Middle frontal gyrus (tissue), 1 donor: ENCODE measurements at regions not wholly inside any gene's neighbourhood (a gene's known extent, or its start where the extent isn't known, plus 50 kb on each side); places are given as distances from the start of the nearest gene placed in this dataset.

Experiments used
- DNase-seq: peaks from one replicate; pipeline ENCODE4 v3.0.0-alpha.2; 2015; ENCODE audit warnings: low spot score; ENCODE audit errors: extremely low spot score

DNA sequence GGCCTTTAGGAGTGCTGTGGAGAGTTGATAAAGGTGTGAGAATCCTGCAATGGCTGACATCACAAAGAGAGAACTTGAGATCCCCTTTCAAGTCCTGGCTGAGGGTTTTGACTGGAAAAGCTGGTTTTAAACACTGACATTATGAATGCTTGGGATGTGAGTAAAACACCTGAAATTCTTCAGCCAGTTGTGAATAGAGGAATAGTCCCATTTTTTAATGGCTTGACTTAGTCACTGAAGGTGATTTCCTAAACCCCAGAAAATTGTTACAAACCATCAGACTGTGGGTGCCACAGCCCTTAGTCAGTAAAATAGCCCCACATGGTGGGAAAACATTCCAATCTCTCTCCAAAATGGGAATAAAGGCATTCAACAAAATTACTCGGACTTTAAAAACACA is 107.7 kb upstream of the LMO4 start:
- no peak for DNase-seq

DNA sequence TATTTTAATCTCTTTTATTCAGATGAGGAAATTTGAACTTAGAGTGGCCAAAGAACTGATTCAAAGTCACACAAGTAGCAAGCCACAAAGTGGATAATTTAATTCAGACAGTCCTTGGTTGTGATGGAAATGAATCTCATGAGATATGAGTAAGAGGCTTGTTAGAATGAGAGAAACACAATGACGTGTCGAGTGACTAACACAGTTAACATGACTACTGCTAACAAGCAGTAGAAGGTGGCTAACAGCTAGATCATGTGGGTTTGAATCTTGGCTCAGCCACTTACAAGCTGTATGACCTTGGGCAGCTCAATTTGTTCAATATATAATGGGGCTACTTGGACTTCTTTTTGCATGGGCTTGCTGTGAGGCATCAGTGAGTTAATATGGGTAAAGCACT is 104.5 kb upstream of the LMO4 start:
- DNase-seq = no peak

DNA sequence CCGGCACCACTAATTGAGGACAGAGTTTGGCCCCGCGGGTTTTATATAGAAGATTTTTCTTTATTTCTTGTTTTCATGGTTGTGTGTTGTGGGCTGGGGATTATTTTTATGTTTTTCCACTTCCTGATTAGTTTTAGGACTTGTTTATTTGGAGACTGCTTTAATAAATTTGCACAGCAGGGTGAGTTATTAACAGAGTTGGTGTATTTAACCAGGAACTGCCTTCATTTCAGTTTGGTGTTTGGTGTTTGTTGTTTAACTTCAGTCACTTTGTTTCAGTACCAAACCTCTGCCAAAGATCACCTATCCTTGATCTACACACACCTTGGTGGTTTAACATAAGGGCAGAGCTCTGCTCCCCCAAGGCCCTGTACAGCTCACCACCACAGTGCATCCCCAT is 103.5 kb upstream of the LMO4 start:
- no peak for DNase-seq

DNA sequence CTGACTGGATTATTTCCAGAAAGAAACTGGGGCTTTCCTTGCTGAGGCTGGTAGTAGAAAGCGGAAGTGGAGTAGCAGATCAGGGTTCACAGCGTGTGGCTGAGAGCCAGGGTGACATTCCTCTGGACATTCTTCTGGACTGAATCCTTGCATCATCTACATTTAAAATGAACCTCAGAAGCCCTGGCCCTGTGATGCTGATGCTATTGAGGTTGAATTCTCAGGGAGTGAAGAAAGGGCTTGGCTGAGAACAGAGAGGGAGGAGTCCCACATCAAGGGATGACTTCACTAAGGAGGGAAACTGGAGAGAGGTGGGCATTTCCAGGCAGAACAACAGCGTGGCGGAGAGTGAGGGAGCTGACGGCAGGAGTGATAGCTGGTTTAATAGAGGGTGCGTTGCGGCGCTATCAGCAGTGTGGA is 102.3 kb upstream of the LMO4 start:
- DNase-seq = no peak

DNA sequence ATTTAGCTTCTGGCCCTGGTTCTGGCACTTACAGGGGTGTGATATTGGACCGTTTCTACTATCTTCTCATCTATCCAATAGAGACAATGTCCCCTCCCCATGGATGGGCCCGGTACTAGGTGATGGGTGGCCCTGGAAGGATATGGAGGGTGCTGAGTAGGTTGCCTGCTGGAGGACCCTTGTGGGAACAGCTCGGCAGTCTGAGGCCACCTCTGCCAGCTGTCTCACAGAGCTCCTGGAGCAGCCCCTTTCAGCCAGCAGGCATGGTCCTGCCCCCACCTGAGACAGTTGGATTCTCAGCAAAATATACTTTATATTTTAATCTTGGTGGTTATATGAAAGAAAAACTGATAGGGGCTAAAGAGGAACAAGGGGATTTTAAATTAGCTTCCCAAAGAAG is 101.0 kb upstream of the LMO4 start:
- DNase-seq = no peak

DNA sequence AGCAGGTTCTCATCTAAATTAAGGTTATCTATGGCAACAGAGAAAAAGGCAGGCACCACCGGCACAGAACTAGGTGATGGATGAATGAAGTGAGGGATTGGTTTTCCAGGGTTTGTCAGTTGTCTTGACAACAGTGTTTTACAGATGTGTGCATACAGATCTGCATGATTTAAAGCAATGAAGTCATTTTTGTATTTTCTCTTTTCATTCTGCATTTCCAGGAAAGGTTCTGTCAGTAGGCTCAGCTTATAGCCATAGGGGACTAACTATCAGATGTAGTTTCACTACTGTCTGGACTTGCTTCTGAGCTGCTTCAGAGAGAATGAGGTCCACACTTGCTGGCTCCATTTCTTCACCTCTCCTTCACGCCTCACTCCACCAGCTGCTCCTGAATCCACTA is 98.2 kb upstream of the LMO4 start:
- no peak for DNase-seq

DNA sequence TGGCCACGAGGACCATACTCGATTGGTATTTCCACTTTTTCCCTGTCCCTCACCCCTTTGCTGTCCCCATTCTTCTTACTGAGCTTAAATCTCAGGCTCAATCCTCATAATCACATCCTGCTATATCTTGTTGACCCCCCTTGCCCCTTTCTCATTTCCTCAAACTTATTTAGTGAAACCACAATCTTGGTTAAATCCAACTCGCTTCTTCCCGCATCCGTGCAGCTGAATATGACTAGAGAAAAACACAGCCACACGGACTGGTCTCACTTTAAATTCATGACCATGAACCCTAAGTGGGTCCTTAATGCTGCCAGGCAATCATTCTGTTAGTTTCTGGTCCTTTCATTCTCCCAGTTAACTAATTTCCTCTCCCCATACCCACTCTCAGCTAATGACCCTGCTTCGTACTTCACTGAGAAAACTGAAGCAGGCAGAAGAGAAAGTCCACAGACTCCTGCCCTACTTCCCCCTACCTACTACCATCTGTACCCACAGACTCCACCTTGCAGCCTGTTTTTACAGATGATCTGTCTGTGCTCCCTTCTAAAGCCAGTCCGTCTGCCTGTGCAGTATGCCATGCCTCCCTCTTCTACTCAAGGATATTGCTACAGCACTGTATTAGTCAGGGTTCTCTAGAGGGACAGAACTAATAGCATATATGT is 96.8 kb upstream of the LMO4 start:
- no peak for DNase-seq

DNA sequence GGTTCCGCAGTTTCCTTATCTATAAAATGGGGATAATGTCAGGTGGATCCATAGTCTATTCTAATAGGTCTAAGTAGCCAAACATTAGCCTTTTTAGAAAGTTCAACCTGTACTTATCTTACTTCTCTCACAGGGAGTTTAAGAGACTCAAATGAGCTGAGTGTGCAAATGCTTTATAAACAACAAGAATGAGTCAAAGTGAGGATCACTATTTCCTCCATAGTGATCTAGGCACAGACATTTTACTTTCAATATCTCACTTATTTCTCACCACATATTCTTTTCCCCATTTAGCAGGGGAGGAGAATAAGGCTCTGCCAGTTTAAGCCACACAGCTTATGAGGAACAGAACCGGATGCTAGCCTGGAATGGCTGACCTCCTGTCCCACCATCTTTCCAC is 92.1 kb upstream of the LMO4 start:
- DNase-seq = no peak

DNA sequence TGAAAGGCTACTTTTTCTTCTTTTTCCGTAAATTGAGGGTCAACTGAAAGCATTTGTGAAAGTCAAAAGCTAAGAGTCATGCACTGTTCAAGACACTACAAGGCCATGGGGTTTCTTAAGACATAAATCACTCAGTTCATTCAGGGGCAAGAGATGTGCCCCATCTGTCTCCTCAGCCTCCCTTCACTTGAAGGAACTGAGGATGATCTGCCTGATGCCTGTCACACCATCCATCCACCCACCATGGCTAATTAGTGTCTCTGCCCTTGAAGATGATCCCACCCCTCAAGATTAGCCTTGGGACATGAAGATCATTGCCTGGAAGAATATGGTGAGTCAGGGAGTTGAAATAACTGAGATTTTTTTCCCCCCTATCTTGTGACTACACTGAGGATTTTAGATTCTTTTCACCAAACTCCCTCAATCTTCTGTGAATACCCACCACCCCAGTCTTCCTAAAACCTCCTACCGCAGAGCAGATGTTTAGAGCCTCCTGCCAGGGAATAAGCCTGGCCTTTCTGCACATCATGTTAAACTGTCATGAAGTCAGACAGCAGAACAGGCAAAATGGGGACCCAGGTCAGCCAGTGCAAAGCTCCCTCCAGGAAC is 88.6 kb upstream of the LMO4 start:
- DNase-seq = no peak

DNA sequence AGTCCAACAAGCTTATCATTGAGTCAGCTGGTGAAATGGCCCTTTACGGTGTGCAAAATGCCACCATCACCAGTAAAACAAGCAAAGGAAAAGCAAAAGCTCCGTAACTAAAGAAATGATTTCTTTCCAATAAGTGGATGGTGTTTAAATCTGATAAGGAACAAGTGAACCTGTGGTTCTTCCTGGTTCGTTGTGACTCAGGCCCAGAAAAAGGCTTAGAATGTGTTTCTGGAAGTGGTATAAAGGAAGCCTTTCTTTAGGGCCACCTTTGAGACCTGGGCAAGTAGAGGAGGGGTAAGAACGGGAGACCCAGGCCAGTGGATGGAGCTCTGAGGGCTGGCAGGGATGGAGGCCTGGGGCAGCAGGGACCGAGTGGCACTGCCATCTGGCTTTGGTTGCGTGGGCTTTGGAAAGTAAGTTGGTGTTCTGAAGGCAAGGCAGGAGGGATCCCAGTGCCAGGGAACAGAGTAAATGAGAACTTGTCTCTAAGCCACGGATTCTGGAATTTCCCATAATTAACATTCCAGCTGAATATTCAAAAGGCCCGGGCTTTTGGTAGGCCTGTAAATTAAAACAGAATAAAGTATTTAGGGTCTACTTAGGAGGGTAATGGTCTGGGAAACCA is 87.9 kb upstream of the LMO4 start:
- no peak for DNase-seq

DNA sequence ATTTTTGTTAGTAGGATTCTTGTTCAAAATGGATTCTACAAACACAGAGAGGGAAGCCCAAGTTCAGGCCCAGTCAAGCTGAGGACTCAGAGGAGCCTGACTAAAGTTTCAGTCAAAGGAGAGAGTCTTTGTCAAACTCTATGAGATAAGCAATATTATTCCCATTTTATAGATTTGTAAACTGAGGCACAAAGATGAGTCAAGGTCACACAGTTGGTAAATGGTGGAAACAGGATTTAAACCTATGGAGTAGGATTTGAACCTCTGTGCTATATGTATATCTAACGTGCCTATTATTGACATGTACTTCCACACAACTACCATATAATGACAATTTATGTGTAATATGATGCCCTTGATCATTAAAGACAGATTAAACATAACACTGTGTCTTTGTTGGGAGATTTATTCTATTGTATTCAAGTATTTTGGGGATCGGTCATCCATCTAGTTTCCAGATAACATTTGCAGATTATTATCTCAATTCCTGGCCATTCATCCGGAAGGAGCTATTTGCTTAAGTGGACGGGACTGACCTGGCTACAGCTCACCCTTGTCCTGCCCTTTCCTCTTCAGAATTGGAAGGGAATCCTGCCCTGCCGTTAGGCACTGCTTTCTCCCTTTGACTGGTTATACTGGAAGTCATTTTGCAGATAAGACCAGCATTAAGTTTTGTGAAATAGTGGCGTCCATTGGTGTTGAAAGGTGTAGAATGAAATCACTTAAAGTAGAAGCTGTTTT is 86.1 kb upstream of the LMO4 start:
- DNase-seq = no peak

DNA sequence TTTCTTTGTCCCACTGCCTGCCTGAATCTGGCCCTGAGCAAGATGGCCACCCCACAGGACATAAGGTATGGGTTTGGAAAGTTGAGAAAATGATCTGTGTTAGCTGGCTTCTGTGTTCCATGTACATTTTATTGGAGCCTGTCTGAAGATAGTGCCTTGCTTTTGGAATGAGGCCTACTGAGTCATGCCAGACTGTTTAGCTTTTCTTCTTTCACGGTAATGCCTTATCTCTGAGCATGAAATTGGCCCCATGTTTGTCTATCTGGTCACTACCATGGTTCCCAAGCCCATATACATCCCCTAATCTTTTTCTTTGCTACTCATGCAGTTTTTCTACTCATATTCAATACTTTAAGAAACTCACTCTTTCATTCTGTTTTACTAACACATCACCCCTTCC is 85.1 kb upstream of the LMO4 start:
- DNase-seq = no peak

DNA sequence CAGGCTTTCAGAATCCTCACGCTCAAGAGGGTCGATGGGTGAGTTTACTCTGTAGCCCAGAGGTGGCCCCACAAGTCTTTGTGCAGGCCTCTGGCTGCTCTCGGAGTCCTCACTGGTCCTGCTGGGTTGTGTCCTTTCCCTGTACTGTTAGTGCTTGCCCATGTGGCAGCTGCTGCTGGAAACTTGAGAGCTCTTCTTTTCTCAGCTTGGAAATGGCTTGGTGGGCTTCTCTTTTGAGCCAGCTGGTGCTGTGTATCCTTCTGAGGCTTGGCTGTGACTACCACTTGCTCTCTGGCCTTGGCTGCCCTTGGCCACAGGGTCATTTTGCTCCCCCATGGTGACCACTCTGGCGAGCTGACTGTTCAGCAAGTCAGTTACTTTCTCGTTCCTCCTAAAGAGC is 82.2 kb upstream of the LMO4 start:
- no peak for DNase-seq

DNA sequence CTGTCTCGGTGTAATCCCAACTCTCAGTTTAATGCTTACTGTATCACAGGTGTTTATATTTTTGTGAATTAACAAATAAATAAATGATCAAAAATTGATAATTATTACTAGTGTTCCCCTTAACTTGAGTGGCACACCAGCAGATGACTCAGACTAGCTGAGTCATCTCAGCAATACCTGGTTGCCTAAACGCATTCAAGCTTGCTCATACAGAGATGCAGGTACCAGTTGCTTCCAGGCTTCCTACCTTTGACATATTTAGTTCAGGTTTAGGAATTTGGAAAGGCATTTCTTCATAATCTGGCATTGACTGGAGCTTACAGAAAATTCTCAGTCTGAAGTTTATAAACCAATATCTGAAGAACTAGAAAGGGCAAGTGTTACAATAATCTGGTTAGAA is 78.9 kb upstream of the LMO4 start:
- no peak for DNase-seq

DNA sequence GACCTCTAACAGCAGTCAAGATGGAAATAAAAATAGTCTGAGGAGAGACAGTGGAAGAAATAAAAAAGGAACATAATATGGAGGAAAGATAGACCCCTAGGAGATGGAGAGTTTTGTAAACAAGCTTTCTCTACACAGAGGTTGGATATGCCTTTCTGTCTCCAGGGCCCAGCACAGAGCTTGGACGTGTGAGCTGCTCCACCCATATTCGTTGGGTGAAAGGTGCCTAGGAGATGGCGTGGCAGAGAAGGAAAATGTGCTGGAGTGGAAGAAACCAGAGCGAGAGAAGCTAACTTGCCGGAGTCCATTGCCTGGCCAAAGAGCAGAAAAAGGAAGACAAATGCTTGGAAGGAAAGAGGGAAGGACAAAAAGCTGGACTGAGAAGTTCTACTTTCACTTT is 78.3 kb upstream of the LMO4 start:
- DNase-seq = no peak

DNA sequence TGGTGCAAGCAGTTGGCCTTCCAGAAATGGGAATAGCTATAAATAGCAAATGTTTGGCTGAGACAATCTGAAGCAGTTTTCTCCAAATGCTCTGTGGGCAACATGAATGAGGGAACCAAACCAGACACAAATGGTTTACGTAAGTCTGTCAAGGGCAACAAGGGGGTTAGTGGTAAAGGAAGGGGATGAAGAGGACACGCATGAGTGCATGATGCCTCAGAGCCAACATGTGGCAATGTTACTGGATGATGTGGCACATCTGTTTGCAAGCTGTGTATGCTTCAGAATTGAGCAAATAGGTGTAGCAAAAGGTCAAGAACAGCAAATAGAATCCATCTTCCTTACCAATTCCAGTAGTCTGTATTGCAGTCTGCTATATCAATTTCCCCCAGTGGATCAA is 76.3 kb upstream of the LMO4 start:
- no peak for DNase-seq

DNA sequence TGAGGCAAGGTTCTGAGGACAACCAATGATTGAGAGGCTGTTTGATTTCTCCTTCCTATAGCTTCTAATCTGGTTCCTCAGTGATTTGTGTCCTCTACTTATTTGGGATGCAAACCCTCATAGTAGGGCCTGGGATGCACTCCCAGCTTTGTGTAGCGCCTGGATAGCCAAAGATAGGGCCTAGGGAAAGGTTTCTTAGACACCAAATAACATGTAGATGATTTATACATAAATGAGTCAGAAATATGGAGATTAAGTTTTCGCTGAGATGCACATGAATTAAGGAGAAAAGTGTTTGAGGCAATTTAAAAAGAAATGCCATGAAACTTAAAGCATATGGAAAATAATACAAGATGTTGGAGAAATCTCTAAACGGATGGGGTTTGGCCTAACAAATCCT is 66.0 kb upstream of the LMO4 start:
- DNase-seq = no peak

DNA sequence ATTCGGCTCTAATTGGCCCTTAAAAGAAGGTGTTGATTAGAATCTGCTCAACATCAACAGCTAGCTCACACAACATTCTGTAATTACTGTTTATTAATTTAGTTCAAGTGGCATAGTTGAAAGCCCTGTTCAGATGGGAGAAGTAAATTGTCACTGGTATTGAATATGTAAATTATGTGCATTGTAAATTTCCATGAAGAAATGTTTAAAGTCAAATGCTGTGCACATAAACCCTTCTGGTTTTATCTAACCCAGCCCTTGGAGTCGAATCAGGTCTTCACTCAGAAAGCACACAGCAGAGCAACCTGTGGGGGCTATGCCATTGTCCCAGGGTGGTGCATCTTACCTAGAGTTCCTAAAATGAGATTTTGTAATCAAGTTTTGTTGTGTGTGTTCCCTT is 65.4 kb upstream of the LMO4 start:
- no peak for DNase-seq

DNA sequence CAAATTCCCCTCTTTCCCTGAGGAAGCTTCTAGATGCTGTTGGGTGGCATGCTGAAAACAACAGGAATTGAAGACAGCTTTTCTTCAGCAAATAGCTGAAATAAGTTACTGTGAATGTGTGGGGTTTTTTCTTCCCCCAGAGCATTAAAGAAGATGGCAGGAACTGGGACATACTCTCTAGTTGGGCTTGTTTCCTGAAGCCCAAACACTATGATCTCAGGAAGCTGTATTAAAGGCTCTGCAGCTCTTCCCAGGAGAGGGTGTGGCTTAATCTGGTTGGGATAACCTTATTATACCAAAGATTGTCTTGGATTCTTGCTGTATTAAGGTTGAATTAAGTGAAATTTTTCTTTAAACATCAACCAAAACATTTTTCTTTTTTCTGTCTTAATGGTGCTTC is 64.9 kb upstream of the LMO4 start:
- DNase-seq = no peak

DNA sequence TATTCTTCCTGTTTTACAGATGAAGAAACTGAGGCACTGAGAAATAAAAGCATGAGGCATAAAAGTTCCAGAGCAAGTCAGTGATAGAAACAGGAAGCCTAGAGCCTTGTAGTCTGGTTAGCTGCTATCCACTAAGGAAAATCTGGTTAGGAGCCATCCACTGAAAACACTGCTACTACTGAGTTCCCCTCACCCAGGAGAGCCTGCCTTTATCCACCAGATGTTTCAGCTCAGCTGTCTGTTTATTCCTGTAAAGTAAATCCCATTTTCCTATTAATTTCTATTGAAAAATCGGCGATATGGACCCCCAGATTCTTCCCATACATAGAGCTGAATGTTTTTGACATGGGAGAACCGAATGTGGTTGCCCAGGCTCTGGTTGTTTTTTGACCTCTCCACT is 63.7 kb upstream of the LMO4 start:
- DNase-seq = no peak

DNA sequence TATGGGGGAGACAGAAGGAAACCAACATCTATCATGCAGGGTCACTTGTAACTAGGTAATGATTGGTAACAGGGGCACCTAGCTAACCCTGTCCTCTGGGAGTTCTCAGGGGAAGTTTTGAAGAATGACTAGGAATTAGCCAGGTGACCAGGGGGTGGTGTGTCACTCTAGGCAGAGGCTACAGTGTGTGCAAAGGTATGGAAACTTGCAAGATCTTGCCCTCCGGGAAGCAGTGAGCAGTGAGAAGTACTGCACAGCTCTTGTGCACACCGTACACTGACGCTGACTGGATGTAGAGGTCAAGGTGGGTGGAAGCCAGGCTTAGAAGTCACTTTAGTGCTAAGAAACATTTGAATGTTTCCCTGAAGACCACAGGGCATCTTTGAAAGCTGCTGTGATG is 62.9 kb upstream of the LMO4 start:
- no peak for DNase-seq

DNA sequence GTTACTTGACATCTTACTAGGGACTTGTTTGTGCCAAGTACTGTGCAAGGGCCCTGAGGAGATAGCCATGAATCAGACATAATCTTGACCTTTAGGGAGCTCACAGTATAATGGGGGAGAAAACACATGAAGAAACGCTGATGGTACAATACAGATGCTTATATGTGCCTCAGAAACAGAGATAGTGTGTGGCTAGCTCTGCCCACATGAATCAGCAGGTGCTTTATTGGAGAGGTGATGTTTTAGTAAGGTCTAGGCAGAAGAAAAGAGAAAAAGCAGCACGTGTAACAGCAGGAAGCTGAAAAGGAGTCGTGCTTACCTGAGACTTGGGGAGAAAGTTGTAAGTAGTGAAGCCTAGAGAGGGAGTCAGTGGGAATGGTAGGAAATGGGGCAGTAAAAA is 60.6 kb upstream of the LMO4 start:
- no peak for DNase-seq

DNA sequence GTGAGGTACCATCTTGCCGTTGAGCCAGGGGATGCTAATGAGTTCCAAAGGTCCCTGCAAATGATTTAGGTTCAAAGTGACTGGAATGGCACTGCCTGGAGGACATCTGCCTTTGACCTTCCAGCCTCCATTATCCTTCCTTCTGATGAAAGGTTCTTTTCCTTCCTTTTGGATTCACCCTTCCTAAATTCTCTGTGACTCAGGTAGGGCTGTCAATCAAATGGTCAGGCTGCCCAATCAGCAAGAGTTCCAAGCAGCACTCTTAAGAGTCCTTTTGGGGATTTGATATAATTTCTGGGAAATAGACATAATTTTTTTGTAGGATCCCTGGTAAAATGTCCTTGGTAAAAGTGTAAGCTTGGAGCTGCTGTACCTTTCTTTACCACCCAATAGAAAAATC is 58.8 kb upstream of the LMO4 start:
- no peak for DNase-seq
